Caco-2 (cell line): ENCODE measurements at regions not wholly inside any gene's neighbourhood (a gene's known extent, or its start where the extent isn't known, plus 50 kb on each side); places are given as distances from the start of the nearest gene placed in this dataset.

Source experiments
- BruUV-seq: library from RNA; stranded (reverse); fragments of 400-500 nt; replicated peaks from 2 replicates; lab custom pipeline; 2021; lab: Mats Ljungman, UMichigan
- CTCF ChIA-PET: fragments of 300-600 bp; sonication (Branson Sonifier 250); formaldehyde crosslinking; loops from one replicate; lab custom pipeline; 2022; ENCODE audit warnings: antibody characterized with exemption; lab: Charles Lee
- POLR2A ChIA-PET: fragments of 300-600 bp; sonication (Branson Sonifier 250); formaldehyde crosslinking; loops from one replicate; lab custom pipeline; 2022; ENCODE audit warnings: antibody characterized with exemption; lab: Charles Lee
- DNase-seq, 2 experiments: peaks; one replicate each; pipeline versions ENCODE4 v3.0.0 to v3.0.0-alpha.2; 2020 to 2022
- H3K27me3 ChIP-seq: replicated peaks from 2 replicates; pipeline ENCODE4 v1.6.0; 2011; ENCODE audit warnings: low read length; ENCODE audit not compliant: control insufficient read depth, insufficient read depth
- H3K36me3 ChIP-seq: 2 replicates; pipeline ENCODE4 v1.5.1; 2011; ENCODE audit warnings: low read length; ENCODE audit not compliant: control insufficient read depth, insufficient read depth
- H3K4me1 ChIP-seq: fragments of 250-450 bp; sonication (Bioruptor Pico); 2 replicates; pipeline ENCODE4 v1.5.1; 2020; ENCODE audit warnings: mild to moderate bottlenecking
- H3K4me3 ChIP-seq: 2 replicates; pipeline ENCODE4 v1.5.1; 2011; ENCODE audit warnings: low read depth, mild to moderate bottlenecking, control low read depth, low read length
- H3K9me3 ChIP-seq: fragments of 250-450 bp; sonication (Bioruptor Pico); 2 replicates; pipeline ENCODE4 v1.5.1; 2020; ENCODE audit warnings: mild to moderate bottlenecking, moderate library complexity
- H3K27ac Mint-ChIP-seq: one replicate; pipeline ENCODE4 v1.8.0; 2022; ENCODE audit warnings: mixed read lengths; ENCODE audit not compliant: unreplicated experiment
- H3K27me3 Mint-ChIP-seq: one replicate; pipeline ENCODE4 v1.8.0; 2022; ENCODE audit warnings: mixed read lengths; ENCODE audit not compliant: insufficient read depth, unreplicated experiment
- H3K36me3 Mint-ChIP-seq: one replicate; pipeline ENCODE4 v1.8.0; 2022; ENCODE audit warnings: mild to moderate bottlenecking, mixed read lengths; ENCODE audit not compliant: insufficient read depth, unreplicated experiment
- H3K4me1 Mint-ChIP-seq: one replicate; pipeline ENCODE4 v1.8.0; 2022; ENCODE audit warnings: low read depth, mixed read lengths; ENCODE audit not compliant: unreplicated experiment
- H3K4me3 Mint-ChIP-seq: one replicate; pipeline ENCODE4 v1.8.0; 2022; ENCODE audit warnings: mild to moderate bottlenecking, moderate library complexity, mixed read lengths; ENCODE audit not compliant: unreplicated experiment
- H3K9me3 Mint-ChIP-seq: one replicate; pipeline ENCODE4 v1.8.0; 2022; ENCODE audit warnings: mixed read lengths; ENCODE audit not compliant: unreplicated experiment
- intact Hi-C: fragments of 100-400 bp; cut with micrococcal nuclease; formaldehyde crosslinking; loops from one replicate; pipeline ENCODE4 v1.10.0; 2022; ENCODE audit not compliant: unreplicated experiment
- TF ChIP-seq, protein P1 (sequence below), 2 experiments: fragments of 200-600 bp in 1 of 2; IDR thresholded peaks; 1 replicate in 1 of 2; 2 replicates in 1 of 2; pipeline versions ENCODE4 v1.5.1 to v1.8.0; 2011 to 2022; ENCODE audit warnings: antibody characterized with exemption in 1 of 2, control low read depth in 1 of 2, inconsistent platforms in 1 of 2, low read depth in 1 of 2, low read length in 1 of 2, mild to moderate bottlenecking in 1 of 2, moderate library complexity in 1 of 2; ENCODE audit not compliant: insufficient read depth in 1 of 2, severe bottlenecking in 1 of 2, unreplicated experiment in 1 of 2

DNA sequence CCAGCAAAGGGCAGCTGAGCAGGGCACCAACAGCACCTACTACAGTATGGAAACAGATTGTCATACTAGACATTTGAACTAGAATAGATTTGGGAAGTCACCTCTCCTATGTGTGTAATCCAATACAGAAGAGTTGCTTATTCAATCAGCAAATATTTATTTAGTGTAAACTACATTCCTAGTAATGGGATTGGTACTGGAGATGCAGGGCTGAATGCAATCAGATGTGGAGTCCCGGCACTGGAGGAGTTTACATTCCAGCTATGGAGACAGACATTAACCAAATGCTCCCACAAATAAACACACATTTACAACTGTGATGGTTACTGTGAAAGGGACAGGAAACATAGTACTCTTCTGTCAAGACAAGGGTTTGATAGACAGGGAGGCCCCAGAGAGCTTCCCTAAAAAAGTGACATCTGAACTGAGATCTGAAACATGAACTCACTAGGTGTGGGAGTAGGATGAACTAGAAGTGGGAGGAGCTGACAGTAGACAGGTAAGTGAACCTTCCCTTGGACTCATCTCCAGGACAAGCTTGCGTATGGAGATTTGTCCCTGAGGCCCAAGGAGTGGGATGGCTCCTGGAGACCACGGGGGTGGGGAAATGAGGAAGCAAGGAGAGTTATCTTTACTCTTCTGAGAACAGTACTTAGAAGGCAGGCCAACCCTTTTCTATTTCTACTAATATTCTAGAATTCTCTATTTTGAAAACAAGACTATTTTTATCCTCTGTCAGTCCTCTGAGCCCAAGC is 420.5 kb downstream of the MAFB start:
- no peak for DNase-seq
- TF ChIP-seq, protein P1, sequence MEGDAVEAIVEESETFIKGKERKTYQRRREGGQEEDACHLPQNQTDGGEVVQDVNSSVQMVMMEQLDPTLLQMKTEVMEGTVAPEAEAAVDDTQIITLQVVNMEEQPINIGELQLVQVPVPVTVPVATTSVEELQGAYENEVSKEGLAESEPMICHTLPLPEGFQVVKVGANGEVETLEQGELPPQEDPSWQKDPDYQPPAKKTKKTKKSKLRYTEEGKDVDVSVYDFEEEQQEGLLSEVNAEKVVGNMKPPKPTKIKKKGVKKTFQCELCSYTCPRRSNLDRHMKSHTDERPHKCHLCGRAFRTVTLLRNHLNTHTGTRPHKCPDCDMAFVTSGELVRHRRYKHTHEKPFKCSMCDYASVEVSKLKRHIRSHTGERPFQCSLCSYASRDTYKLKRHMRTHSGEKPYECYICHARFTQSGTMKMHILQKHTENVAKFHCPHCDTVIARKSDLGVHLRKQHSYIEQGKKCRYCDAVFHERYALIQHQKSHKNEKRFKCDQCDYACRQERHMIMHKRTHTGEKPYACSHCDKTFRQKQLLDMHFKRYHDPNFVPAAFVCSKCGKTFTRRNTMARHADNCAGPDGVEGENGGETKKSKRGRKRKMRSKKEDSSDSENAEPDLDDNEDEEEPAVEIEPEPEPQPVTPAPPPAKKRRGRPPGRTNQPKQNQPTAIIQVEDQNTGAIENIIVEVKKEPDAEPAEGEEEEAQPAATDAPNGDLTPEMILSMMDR (IDR thresholded peaks at IDR 0.05; ENCODE audit: insufficient read depth in 1 of 2, low read depth in 1 of 2, low read length in 1 of 2, severe bottlenecking in 1 of 2, unreplicated experiment in 1 of 2): no peak
- ChIA-PET CTCF (no interaction called here), POLR2A (no interaction called here)
- H3K27me3 Mint-ChIP-seq: peaks cover 25% of the 10 kb centered on the region
- no TSS peak for BruUV-seq
- Histone ChIP-seq H3K36me3 (no peaks in the 10 kb centered on the region), H3K27me3 (peaks cover 2% of the 10 kb centered on the region), H3K4me1 (no peaks in the 10 kb centered on the region), H3K9me3 (no peaks in the 10 kb centered on the region), H3K4me3 (no peak overlapping the region)
- H3K4me1 Mint-ChIP-seq: no peaks in the 10 kb centered on the region
- H3K9me3 Mint-ChIP-seq: no peaks in the 10 kb centered on the region
- intact Hi-C loops: loop anchor here (5.0 to 10.0 kb wide), 2 partner anchors 176 to 694 kb away; no protein-coding TSS in a partner anchor
- H3K36me3 Mint-ChIP-seq: no peaks in the 10 kb centered on the region
- H3K4me3 Mint-ChIP-seq: no peak overlapping the region
- H3K27ac Mint-ChIP-seq: no peak overlapping the region

DNA sequence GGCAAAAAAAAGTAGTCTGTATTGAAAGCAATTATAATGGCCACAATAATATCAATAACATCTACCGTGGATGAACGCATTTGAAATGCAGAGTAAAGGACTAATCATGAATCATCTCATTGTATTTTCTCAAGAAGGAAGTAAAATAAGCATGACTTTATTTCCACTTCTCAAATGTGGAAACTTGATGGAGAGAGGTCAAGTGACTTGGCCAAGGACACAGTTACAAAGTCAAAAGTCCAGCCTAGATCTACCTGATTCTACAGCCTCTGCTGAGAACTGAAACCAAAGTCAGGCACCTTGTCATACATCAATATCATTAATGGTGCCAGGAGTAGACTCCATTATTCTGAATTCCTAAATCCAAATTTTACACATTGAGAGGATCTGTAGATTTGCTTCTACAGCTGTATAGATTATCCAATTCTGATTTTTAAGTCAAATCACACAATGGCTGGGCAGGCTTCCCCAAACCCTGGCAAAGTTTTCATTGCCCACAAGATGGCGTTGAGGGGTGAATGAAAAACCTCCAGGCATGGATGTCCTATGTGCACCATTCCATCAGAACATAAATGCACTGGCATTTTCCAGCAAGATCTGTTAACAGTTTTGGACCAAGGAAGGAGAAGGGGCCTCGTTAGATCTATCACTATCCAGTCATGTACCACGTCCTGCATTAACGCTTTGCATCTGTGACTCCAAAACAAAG is 423.1 kb downstream of the MAFB start:
- Mint-ChIP-seq H3K27ac (no peak overlapping the region), H3K9me3 (no peaks in the 10 kb centered on the region), H3K4me1 (no peaks in the 10 kb centered on the region), H3K4me3 (no peak overlapping the region), H3K36me3 (no peaks in the 10 kb centered on the region), H3K27me3 (peaks cover 21% of the 10 kb centered on the region)
- no TSS peak for BruUV-seq
- Histone ChIP-seq H3K4me1 (no peaks in the 10 kb centered on the region), H3K27me3 (peaks cover 2% of the 10 kb centered on the region), H3K9me3 (no peaks in the 10 kb centered on the region), H3K36me3 (no peaks in the 10 kb centered on the region), H3K4me3 (no peak overlapping the region)
- CTCF ChIA-PET: interaction anchor here (1.2 kb wide), 1 partner anchor 15 kb away, joined by 3 read pairs; no protein-coding TSS in a partner anchor
- intact Hi-C loops: loop anchor here (1.0 to 10.0 kb wide), 5 partner anchors 179 to 696 kb away; no protein-coding TSS in a partner anchor
- TF ChIP-seq, protein P1 (IDR thresholded peaks at IDR 0.05; ENCODE audit: insufficient read depth in 1 of 2, low read depth in 1 of 2, low read length in 1 of 2, severe bottlenecking in 1 of 2, unreplicated experiment in 1 of 2): peak; percentile 72 to 81
- POLR2A ChIA-PET: no interaction called here
- peak in 1 of 2 experiments; percentile 66 for DNase-seq

DNA sequence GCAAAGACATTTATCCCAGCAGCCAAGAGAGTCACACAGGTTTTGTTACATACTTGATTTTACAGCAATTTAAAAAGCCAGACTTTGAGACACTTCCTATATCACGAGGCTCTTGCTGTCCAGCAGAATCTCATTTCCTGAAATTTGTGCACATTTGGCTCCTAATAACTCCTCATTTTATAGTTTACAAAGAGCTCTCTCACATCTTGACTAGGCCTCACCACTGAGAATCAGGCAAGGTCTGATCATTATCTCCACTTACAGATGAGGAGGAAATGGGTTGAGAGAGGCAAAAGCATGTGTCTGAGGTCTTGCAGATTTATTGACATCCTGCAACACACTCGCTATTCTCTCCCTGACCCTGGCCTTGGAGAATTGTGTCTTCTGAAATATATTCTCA is 426.8 kb downstream of the MAFB start:
- Mint-ChIP-seq H3K27ac (no peak overlapping the region), H3K27me3 (peaks cover 17% of the 10 kb centered on the region), H3K36me3 (no peaks in the 10 kb centered on the region), H3K4me3 (no peak overlapping the region), H3K9me3 (no peaks in the 10 kb centered on the region), H3K4me1 (no peaks in the 10 kb centered on the region)
- intact Hi-C loops: loop anchor here (10.0 kb wide), 1 partner anchor 183 kb away; no protein-coding TSS in a partner anchor
- no TSS peak for BruUV-seq
- no peaks in the 10 kb centered on the region; the same call in 1 of the 2 replicates for H3K27me3 ChIP-seq
- CTCF ChIA-PET: no interaction called here
- TF ChIP-seq, protein P1 (IDR thresholded peaks at IDR 0.05; ENCODE audit: insufficient read depth in 1 of 2, low read depth in 1 of 2, low read length in 1 of 2, severe bottlenecking in 1 of 2, unreplicated experiment in 1 of 2): no peak
- no peaks in the 10 kb centered on the region for H3K4me1 ChIP-seq
- no peaks in the 10 kb centered on the region for H3K9me3 ChIP-seq
- H3K4me3 ChIP-seq: no peak overlapping the region
- no peak for DNase-seq
- H3K36me3 ChIP-seq: no peaks in the 10 kb centered on the region
- POLR2A ChIA-PET: no interaction called here
